ENCODE measurements at regions not wholly inside any gene's neighbourhood (a gene's known extent, or its start where the extent isn't known, plus 50 kb on each side); places are given as distances from the start of the nearest gene placed in this dataset.
"Not testable (repeated sequence)": the region's sequence is repeated elsewhere in the genome, so short reads cannot be mapped to it uniquely, and the experiment has no call there.

DNA sequence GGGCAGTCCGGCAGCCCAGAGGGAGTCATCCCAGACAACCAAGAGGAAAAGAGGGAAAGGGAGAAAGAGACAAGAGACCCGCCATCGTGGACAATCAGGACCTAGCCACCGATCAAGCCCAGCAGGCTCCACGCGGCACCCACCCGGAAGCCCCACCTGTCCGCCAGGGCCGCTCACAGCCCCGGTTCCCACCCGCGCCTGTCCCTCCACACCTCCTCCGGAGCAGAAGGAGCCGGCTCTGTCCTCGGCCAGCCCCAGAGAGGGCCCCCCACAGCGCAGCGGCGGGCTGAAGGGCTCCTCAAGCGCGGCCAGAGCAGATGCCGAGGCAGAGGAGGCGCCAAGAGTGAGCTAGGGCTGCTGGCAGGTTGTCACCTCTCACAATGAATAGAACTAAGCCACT is 784.7 kb upstream of the FBXO33 start:
- no peak for DNase-seq
- in situ Hi-C loops (cut with HindIII; ENCODE audit: low pct_ligation_motif_present, low pct_unique_long_range_greater_than_20kb, low sequenced_read_pairs), result no loop called here

DNA sequence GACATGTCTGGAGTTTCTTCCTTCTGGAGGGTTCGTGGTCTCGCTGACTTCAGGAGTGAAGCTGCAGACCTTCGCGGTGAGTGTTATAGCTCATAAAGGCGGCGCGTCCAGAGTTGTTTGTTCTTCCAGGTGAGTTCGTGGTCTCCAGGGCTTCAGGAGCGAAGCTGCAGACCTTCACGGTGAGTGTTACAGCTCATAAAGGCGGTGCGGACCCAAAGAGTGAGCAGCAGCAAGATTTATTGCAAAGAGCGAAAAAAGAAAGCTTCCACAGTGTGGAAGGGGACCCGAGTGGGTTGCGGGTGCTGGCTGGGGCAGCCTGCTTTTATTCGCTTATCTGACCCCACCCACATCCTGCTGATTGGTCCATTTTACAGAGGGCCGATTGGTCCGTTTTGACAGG is 784.2 kb upstream of the FBXO33 start:
- DNase-seq; in situ Hi-C loops (cut with HindIII; ENCODE audit: low pct_ligation_motif_present, low pct_unique_long_range_greater_than_20kb, low sequenced_read_pairs): not testable (repeated sequence)

DNA sequence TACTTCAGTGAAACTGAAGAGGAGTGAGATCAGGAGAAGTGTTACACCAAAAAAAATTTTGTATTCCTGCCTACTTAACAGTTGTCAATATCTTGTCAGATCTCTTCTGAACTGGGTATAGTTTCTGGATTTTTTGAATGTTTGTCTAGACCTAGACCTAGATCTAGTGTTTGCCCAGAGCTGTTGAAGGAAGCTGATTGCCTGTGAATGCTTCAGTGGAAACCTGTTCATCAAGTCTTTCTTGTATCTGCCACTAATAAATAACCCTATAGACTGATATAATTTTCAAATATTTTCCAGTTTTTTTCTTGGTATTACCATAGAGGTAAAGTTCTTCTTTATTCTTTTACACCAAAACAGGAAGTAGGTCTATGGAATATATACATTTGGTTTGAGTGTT is 781.5 kb upstream of the FBXO33 start:
- DNase-seq, result no peak
- in situ Hi-C loops (cut with HindIII; ENCODE audit: low pct_ligation_motif_present, low pct_unique_long_range_greater_than_20kb, low sequenced_read_pairs), result no loop called here

DNA sequence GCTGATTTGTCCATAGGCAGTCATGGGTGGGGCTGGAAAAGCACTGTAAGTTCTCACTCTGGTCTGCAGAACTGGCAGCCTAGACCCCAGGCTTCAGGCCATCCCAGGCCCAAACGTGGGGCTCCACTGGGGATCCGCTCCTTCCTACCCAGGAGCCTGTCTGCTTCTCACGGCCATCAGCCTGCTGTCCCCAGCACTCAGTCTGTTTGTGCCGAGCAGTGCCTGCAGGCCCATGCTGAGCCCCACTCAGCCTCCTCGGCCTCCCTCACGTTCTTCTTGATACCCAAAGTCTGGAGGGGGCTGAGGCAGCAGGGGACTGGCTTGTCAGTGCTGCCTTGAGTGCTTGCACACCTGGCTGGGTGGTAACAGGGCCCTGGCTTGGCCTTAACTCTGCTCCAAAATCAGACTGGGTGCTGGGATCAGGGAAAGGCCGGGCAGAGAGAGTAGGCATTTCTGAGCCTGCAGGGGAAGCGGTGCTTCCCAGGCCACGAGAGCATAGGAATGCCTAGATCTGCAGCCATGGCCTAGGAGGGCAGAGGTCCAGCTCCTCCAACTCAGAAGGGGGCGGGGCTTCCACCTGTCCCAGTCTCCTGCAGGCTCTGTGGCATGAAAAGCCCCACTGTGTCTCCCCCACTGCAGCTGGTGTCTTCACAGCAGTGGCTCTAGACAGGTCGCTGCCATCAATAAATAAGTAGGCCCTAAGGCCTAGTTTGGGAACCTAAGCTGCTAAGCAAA is 772.4 kb upstream of the FBXO33 start:
- in situ Hi-C loops (cut with HindIII; ENCODE audit: low pct_ligation_motif_present, low pct_unique_long_range_greater_than_20kb, low sequenced_read_pairs), result no loop called here
- DNase-seq, result no peak

DNA sequence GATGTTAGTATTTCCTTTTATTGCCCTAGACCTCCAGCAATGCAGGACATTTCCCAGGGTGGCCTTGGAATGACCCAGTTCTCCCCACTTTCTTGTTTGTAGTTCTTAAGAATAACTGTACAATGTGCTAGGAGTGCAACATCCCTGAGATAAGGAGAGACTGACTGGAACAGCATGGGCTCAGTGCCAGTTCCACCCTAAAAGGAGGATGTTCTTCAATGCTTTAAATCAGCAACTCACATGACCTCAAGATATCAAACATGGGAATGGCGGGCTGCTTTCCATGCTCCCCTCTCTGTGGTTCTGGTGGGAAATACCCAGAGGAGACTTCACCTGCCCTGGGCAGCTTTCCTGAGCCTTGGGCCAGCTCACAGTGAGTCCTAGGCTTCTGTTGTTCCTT is 766.9 kb upstream of the FBXO33 start:
- no peak for DNase-seq
- in situ Hi-C loops (cut with HindIII; ENCODE audit: low pct_ligation_motif_present, low pct_unique_long_range_greater_than_20kb, low sequenced_read_pairs), result no loop called here

DNA sequence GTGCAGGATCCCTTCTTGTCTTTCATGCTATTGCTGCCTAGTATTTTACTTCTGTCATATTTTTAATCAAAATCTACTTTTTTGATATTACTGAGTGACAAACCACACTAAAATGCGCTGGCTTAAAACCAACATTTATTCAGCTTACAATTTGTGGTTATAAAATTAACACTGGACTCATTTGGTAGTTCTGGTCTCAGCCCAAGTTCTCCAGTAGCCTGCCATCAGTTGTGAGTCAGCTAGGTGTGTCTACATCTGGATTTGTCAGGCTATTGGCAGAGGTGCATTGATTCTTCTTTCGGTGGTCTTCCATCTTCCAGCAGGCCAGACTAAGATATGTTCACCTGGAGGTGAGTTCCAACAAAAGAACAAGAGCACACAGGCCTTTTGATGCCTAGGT is 765.1 kb upstream of the FBXO33 start:
- in situ Hi-C loops (cut with HindIII; ENCODE audit: low pct_ligation_motif_present, low pct_unique_long_range_greater_than_20kb, low sequenced_read_pairs), result no loop called here

DNA sequence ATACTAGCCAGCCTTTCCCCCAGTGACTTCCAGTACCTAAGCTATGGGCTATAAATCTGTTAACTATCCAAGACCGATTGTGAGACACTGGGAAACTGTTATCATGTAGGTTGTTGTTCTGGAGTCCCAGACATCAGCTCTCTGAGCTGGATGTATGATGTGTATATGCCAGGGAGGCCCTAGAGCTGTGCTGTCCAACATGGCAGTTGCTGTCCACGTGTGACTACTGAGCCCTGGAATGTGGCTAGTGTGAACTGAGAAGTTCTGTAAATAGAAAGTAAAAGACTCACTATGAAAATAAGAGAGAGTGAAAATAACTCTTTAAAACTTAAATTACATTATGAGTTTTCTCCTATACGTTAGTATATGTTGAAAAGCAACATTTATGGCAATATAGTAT is 755.8 kb upstream of the FBXO33 start:
- in situ Hi-C loops (cut with HindIII; ENCODE audit: low pct_ligation_motif_present, low pct_unique_long_range_greater_than_20kb, low sequenced_read_pairs), result no loop called here
- no peak for DNase-seq

More for the DNA sequence above, 765.1 kb upstream of the FBXO33 start:
- no peak for DNase-seq

DNA sequence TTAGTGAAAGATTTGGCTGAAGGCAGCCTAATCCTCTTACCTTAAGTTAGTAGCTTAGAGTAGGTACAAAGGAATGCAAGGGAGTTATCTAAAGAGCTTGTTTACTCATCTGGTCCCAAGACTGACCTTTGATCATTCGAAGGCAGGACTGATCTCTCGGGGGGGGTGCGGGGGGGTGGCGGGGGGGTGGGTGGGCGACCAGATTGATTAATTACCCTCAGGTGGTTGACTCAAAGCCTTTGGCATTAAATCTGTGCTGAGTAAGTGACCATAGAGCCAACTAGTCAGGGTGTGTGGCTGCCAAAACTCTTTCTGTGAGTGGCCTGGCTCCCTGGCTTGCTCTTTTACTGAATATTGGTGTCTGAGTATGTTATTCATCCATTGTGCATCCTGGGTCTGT is 731.9 kb upstream of the FBXO33 start:
- no peak for DNase-seq

DNA sequence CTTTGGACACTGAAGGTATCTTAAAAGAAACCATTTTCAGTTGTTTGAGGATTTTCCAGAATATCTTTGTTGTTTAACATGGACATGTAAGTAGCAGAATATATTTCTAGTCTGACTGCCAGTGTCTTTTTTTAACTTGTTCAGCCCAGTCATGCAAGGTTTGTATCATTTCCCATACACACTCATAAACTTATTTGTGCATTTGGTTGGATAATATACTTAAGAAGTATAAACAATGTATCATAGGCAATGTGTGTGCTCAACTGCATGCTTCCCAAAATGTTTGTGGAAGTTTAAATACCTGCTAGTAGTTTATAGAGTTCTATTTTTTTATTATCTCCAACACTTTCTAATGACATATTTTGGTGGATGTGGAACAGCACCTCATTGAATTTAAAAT is 707.4 kb upstream of the FBXO33 start:
- in situ Hi-C loops (cut with HindIII; ENCODE audit: low pct_ligation_motif_present, low pct_unique_long_range_greater_than_20kb, low sequenced_read_pairs), result no loop called here
- DNase-seq, result no peak

More for the DNA sequence above, 731.9 kb upstream of the FBXO33 start:
- in situ Hi-C loops (cut with HindIII; ENCODE audit: low pct_ligation_motif_present, low pct_unique_long_range_greater_than_20kb, low sequenced_read_pairs), result no loop called here

DNA sequence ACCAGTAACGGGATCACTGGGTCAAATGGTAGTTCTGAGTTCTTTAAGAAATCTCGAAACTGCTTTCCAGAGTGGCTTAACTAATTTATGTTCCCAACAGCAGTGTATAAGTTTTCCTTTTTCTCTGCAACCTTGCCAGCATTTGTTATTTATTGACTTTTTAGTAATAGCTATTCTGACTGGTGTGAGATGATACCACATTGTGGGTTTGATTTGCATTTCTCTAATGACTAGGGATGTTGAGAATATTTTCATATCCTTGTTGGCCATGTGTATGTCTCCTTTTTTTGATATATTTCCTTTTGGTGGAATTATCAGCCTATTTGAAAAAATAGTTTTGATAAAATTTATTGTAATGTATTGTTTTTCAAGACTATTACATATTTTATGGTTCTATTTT is 701.2 kb upstream of the FBXO33 start:
- DNase-seq, result no peak
- in situ Hi-C loops (cut with HindIII; ENCODE audit: low pct_ligation_motif_present, low pct_unique_long_range_greater_than_20kb, low sequenced_read_pairs), result no loop called here

DNA sequence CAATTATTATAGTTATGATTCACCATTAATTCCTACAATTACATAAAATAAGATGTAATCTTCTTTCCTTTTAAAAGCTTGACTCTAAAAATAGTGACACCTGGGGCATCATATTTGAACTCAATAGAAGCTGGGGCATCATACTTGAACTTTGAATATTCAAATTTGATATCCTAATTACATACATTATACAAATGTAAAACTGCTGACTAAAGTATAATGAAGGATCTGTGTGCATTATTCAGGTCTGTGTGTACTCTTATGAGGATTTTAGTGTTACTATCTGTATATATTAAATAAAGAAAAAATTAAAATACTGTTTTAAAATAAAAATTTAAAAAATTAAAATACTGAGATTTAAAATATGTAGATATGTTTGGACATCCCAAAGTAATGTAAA is 696.9 kb upstream of the FBXO33 start:
- in situ Hi-C loops (cut with HindIII; ENCODE audit: low pct_ligation_motif_present, low pct_unique_long_range_greater_than_20kb, low sequenced_read_pairs), result no loop called here
- no peak for DNase-seq

DNA sequence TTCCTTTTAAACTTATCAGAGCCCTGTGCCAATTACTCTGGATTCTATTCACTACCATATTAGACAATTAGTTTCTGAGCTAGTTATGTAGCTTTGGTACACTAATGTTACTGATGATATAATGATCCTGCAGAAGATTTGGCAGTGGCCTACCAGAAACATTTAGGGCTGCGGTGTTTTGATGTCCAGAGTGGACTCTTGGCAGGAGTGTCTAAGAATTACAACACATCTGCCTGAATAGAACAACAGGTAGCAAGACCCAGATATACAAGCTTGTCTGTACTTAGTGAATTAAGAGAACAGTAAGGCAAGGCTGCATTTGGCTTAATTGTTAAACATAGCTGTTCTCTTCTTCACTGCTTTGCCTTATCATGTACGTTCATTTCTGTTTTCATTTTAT is 691.6 kb upstream of the FBXO33 start:
- DNase-seq, result no peak
- in situ Hi-C loops (cut with HindIII; ENCODE audit: low pct_ligation_motif_present, low pct_unique_long_range_greater_than_20kb, low sequenced_read_pairs), result no loop called here

DNA sequence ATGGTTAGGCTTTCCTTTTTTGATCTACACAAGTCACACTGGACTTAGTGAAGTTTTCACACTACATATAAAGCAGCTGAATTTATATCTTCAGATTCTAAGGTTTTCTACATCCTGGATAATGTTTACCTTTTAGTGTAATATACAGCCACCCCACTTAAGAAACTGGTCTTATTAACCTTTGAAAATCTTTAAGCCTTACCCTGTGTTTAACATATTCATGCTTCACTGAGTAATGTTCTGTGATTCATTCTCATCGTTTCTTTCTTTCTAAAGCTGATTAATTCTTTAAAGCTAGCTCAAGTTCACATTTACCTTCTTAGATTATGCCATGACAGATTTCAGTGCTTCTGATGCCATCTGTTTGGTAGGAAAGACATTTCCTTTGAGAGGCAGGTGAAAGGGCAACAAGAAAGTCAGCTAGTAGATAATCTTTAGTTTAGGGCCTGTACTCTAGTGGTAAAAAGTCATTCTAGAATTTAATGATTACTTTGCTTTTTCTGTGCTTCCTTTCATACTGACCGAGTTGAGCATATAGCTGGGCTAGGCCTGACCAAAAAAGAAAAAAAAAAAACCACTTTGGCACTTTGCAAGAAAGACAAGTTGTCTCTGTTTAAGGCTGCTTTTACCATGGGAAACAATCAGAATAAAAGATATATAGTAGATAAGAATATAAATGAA is 690.9 kb upstream of the FBXO33 start:
- DNase-seq, result no peak
- in situ Hi-C loops (cut with HindIII; ENCODE audit: low pct_ligation_motif_present, low pct_unique_long_range_greater_than_20kb, low sequenced_read_pairs), result no loop called here

DNA sequence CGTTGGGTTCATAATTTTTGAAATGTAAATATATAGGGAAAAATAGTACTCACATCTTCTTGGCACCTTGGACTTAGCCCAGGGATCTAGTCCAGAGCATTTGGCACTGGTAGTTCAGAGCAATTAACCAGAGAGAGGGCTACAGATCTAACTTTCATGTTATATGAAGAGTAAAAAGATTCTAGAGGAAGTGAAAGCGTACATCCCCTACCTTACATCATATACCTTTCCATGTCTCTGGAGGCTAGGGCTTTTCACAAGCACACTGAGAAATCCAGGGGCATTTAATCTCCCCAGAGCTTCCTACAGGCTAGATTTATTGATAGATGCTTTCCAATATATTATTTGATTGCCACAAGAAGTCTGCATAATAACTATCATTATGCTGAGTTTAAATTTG is 687.5 kb upstream of the FBXO33 start:
- DNase-seq, result no peak
- in situ Hi-C loops (cut with HindIII; ENCODE audit: low pct_ligation_motif_present, low pct_unique_long_range_greater_than_20kb, low sequenced_read_pairs), result no loop called here

DNA sequence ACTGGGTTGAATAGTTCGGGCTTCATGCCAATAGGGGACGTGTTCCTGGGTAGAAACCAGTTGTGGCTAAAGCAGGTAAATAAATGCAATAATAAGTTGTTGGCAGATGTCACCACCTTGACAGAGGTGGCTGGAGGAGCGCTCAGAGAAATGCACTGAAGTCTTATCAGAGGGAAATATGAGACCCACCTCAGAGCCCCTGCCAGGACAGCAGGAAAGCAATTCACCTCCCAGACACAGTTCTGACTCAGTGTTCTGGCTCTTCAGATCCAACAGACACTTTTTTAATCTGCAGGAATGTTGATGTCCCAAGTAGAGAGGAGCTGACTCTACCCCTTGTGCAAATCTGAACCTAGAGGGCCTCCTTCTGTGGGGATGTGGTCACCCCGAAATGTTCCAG is 687.1 kb upstream of the FBXO33 start:
- no peak for DNase-seq

DNA sequence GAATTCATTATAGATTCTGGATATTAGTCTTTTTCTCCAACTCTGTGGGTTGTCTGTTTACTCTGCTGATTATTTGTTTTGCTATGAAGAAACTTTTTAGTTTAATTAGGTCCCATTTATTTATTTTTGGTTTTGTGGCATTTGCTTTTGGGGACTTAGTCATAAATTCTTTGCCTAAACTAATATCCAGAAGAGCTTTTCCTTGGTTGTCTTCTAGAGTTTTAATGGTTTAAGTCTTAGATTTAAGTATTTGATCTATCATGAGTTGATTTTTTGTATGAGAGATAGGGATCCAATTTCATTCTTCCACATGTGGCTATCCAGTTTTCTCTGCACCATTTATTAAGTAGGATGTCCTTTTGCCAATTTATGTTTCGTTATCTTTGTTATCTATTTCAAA is 683.4 kb upstream of the FBXO33 start:
- no peak for DNase-seq
- in situ Hi-C loops (cut with HindIII; ENCODE audit: low pct_ligation_motif_present, low pct_unique_long_range_greater_than_20kb, low sequenced_read_pairs), result no loop called here

More for the DNA sequence above, 687.1 kb upstream of the FBXO33 start:
- in situ Hi-C loops (cut with HindIII; ENCODE audit: low pct_ligation_motif_present, low pct_unique_long_range_greater_than_20kb, low sequenced_read_pairs), result no loop called here

DNA sequence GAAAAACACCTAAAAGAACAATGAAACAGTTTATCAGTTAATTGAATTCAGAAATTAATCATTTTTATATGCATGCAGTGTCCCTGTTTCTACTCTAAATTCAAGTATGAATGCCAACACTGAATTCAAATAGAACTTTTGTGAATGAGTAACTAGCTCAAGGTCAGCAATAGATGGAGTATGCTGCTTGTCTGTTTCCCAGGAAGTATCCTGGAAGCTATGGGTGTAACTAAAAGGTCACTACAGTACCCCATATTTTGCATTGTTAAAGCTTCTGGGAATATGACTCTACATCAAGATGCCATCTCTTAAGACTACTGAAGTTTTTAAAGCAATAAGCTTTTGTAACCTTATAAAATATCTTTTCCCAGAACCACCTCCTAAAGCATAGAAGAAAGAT is 681.4 kb upstream of the FBXO33 start:
- no peak for DNase-seq
- in situ Hi-C loops (cut with HindIII; ENCODE audit: low pct_ligation_motif_present, low pct_unique_long_range_greater_than_20kb, low sequenced_read_pairs), result no loop called here

DNA sequence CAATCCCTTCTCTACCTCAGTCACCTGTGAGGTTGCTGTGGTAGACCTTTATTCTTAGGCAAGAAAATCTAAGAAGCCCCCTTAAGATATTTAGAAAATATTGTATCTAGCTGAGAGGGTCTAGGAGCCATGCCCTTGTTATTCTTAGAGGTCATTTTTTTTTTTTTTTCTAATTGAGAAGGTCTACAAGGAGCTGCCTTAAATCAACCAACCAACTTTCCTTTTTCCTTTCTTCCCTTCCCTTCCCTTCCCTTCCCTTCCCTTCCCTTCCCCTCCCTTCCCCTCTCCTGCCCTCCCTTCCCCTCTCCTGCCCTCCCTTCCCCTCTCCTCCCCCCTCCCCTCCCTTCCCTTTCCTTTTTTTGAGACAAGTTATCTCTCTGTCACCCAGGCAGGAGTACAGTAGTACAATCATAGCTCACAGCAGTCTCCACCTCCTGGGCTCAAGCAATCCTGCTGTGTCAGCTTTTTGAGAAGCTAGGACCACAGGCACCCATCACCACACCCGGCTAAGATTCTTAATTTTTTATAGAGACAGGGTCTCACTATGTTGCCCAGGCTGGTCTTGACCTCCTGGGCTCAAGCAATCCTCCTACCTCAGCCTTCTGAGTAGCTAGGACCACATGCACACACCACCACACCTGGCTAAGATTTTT is 668.4 kb upstream of the FBXO33 start:
- no peak for DNase-seq
- in situ Hi-C loops (cut with HindIII; ENCODE audit: low pct_ligation_motif_present, low pct_unique_long_range_greater_than_20kb, low sequenced_read_pairs), result no loop called here

DNA sequence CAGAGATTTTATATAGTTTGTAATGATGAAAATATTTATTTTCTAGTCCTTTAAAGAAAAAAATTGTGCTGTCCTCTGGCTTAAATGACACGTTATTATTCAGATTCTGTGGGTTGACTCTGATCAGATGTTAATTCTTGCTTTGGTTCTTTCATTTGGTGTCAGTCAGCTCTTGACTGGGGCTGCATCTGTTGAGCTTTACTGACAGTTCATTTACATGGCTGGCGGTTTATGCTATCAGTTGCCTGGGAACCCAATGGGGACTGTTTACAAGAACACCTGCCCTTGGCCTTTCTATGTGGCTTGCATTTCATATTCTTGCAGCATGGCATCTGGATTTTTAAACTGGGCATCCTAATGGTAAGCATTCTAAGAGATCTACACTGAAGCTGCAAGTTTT is 667.1 kb upstream of the FBXO33 start:
- no peak for DNase-seq
- in situ Hi-C loops (cut with HindIII; ENCODE audit: low pct_ligation_motif_present, low pct_unique_long_range_greater_than_20kb, low sequenced_read_pairs), result no loop called here

DNA sequence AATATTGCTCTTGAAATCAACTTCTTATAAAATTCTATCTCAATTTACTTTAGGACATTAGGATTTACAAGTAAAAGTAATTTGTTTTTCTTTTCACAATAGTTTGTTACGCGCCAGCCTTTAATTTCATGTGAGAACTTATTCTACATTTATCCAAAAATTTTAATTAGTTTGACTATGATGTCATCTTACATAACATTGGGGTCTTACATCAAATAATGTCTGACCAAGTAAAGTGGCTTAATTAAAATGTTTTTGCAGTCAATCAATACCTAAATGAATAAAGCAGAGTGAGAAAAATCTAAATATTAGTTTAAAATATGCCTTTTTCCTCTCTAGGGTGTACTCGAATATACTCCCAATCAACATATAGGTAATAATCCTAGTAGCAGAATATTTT is 666.2 kb upstream of the FBXO33 start:
- in situ Hi-C loops (cut with HindIII; ENCODE audit: low pct_ligation_motif_present, low pct_unique_long_range_greater_than_20kb, low sequenced_read_pairs), result no loop called here
- DNase-seq, result no peak

Measured in ACHN (cell line).